Astrocyte (in vitro differentiated cells and primary cell): ENCODE measurements at regions not wholly inside any gene's neighbourhood (a gene's known extent, or its start where the extent isn't known, plus 50 kb on each side); places are given as distances from the start of the nearest gene placed in this dataset.
A peak's percentile ranks its signal among the peaks of the same experiment; 100 is the strongest.

Experiments
- DNase-seq: peaks from one replicate; pipeline ENCODE4 v3.0.0-alpha.2; 2010; ENCODE audit warnings: low read depth
- FAIRE-seq: peaks from 2 replicates; lab custom pipeline; 2011; peaks lifted over from hg19 to GRCh38; lab: Jason Lieb, UNC
- H2AFZ ChIP-seq: 2 replicates; pipeline ENCODE4 v1.6.0; 2012; ENCODE audit warnings: low read depth, low read length, inconsistent platforms
- H3K27ac ChIP-seq: 2 replicates; pipeline ENCODE4 v1.5.1; 2011; ENCODE audit warnings: low read depth, low read length, inconsistent platforms
- H3K27me3 ChIP-seq: 2 replicates; pipeline ENCODE4 v1.6.0; 2011; ENCODE audit warnings: low read length, inconsistent platforms; ENCODE audit not compliant: insufficient read depth
- H3K36me3 ChIP-seq: 2 replicates; pipeline ENCODE4 v1.5.1; 2011; ENCODE audit warnings: low read length, inconsistent platforms; ENCODE audit not compliant: insufficient read depth
- H3K4me1 ChIP-seq: 2 replicates; pipeline ENCODE4 v1.5.1; 2011; ENCODE audit warnings: low read length, inconsistent platforms; ENCODE audit not compliant: insufficient read depth
- H3K4me2 ChIP-seq: 2 replicates; pipeline ENCODE4 v1.6.0; 2012; ENCODE audit warnings: low read length, inconsistent platforms
- H3K4me3 ChIP-seq: 2 replicates; pipeline ENCODE4 v1.5.1; 2011; ENCODE audit warnings: low read depth, mild to moderate bottlenecking, low read length, inconsistent platforms; ENCODE audit not compliant: insufficient read depth
- H3K79me2 ChIP-seq: 2 replicates; pipeline ENCODE4 v1.6.0; 2012; ENCODE audit warnings: mild to moderate bottlenecking, low read length, inconsistent platforms; ENCODE audit not compliant: insufficient read depth
- H3K9ac ChIP-seq: 2 replicates; pipeline ENCODE4 v1.6.0; 2012; ENCODE audit warnings: mild to moderate bottlenecking, low read length, inconsistent platforms
- H3K9me3 ChIP-seq: 2 replicates; pipeline ENCODE4 v1.5.1; 2012; ENCODE audit warnings: low read depth, mild to moderate bottlenecking, low read length, inconsistent platforms; ENCODE audit not compliant: insufficient read depth
- H4K20me1 ChIP-seq: 2 replicates; pipeline ENCODE4 v1.6.0; 2012; ENCODE audit warnings: low read length, inconsistent platforms; ENCODE audit not compliant: insufficient read depth
- H3K27ac Mint-ChIP-seq: one replicate; pipeline ENCODE4 v1.8.0; 2021; ENCODE audit warnings: mild to moderate bottlenecking, mixed read lengths; ENCODE audit not compliant: unreplicated experiment
- H3K27me3 Mint-ChIP-seq: one replicate; pipeline ENCODE4 v1.8.0; 2021; ENCODE audit warnings: low read depth, mixed read lengths; ENCODE audit not compliant: unreplicated experiment
- H3K36me3 Mint-ChIP-seq: one replicate; pipeline ENCODE4 v1.8.0; 2021; ENCODE audit warnings: low read depth, mixed read lengths; ENCODE audit not compliant: unreplicated experiment
- H3K4me1 Mint-ChIP-seq: one replicate; pipeline ENCODE4 v1.8.0; 2021; ENCODE audit warnings: low read depth, mixed read lengths; ENCODE audit not compliant: unreplicated experiment
- H3K4me3 Mint-ChIP-seq: one replicate; pipeline ENCODE4 v1.8.0; 2021; ENCODE audit warnings: mild to moderate bottlenecking, moderate library complexity, mixed read lengths; ENCODE audit not compliant: unreplicated experiment
- H3K9me3 Mint-ChIP-seq: one replicate; pipeline ENCODE4 v1.8.0; 2021; ENCODE audit warnings: mild to moderate bottlenecking, mixed read lengths; ENCODE audit not compliant: unreplicated experiment
- CTCF ChIP-seq: IDR thresholded peaks from 2 replicates; pipeline ENCODE4 v1.5.1; 2011; ENCODE audit warnings: low read depth, mild to moderate bottlenecking, inconsistent platforms, low read length, moderate library complexity; ENCODE audit not compliant: insufficient read depth
- EZH2 ChIP-seq: IDR thresholded peaks from 2 replicates; pipeline ENCODE4 v1.6.1; 2012; ENCODE audit warnings: mild to moderate bottlenecking, low read length, inconsistent platforms; ENCODE audit not compliant: insufficient read depth

GRCh38 chr20:57800791-57801430 is 91.1 kb upstream of the PMEPA1 start:
- no peak for FAIRE-seq
- no peaks in the 10 kb centered on the region for H3K9me3 Mint-ChIP-seq
- H3K79me2 ChIP-seq, result no peaks in the 10 kb centered on the region
- no peaks in the 10 kb centered on the region for H4K20me1 ChIP-seq
- H3K27ac ChIP-seq, result no peak overlapping the region
- H3K4me3 Mint-ChIP-seq, result no peak overlapping the region
- no peaks in the 10 kb centered on the region for H3K9me3 ChIP-seq
- no peak overlapping the region for H3K9ac ChIP-seq
- no peak for DNase-seq
- peaks cover 8% of the 10 kb centered on the region for H3K27me3 ChIP-seq
- no peak overlapping the region for H3K4me2 ChIP-seq
- H3K27ac Mint-ChIP-seq, result no peak overlapping the region
- H3K36me3 Mint-ChIP-seq, result no peaks in the 10 kb centered on the region
- peaks cover 44% of the 10 kb centered on the region for H3K27me3 Mint-ChIP-seq
- H3K4me1 Mint-ChIP-seq, result no peaks in the 10 kb centered on the region
- TF ChIP-seq EZH2, result no peak
- TF ChIP-seq CTCF, result no peak
- no peak overlapping the region for H3K4me3 ChIP-seq
- H2AFZ ChIP-seq, result no peak overlapping the region
- H3K36me3 ChIP-seq, result no peaks in the 10 kb centered on the region
- no peaks in the 10 kb centered on the region for H3K4me1 ChIP-seq

- Histone ChIP-seq H4K20me1 (no peaks in the 10 kb centered on the region), H3K9ac (no peak overlapping the region), H3K9me3 (no peaks in the 10 kb centered on the region), H2AFZ (no peak overlapping the region), H3K36me3 (no peaks in the 10 kb centered on the region), H3K4me2 (no peak overlapping the region), H3K27ac (no peak overlapping the region), H3K79me2 (no peaks in the 10 kb centered on the region), H3K4me1 (peaks cover 15% of the 10 kb centered on the region), H3K4me3 (no peak overlapping the region), H3K27me3 (peaks cover 6% of the 10 kb centered on the region)
- no peaks in the 10 kb centered on the region for H3K9me3 Mint-ChIP-seq
- peaks cover 21% of the 10 kb centered on the region for H3K27me3 Mint-ChIP-seq
- no peaks in the 10 kb centered on the region for H3K36me3 Mint-ChIP-seq
- FAIRE-seq (no peak), DNase-seq (no peak)
- no peak overlapping the region for H3K4me3 Mint-ChIP-seq
- peaks cover 18% of the 10 kb centered on the region for H3K4me1 Mint-ChIP-seq
- H3K27ac Mint-ChIP-seq, result no peak overlapping the region
- no peak for TF ChIP-seq CTCF
- no peak for TF ChIP-seq EZH2
These were observed 87.6 kb upstream of the PMEPA1 start for GRCh38 chr20:57797401-57797800.

GRCh38 chr20:57795977-57796560 is 86.3 kb upstream of the PMEPA1 start:
- Histone ChIP-seq H3K9me3 (peaks cover 3% of the 10 kb centered on the region), H3K4me1 (peaks cover 21% of the 10 kb centered on the region), H3K79me2 (no peaks in the 10 kb centered on the region), H3K4me3 (no peak overlapping the region), H3K36me3 (no peaks in the 10 kb centered on the region), H3K4me2 (no peak overlapping the region), H3K9ac (no peak overlapping the region), H2AFZ (no peak overlapping the region), H4K20me1 (no peaks in the 10 kb centered on the region), H3K27me3 (peaks cover 8% of the 10 kb centered on the region), H3K27ac (no peak overlapping the region)
- DNase-seq, result no peak
- TF ChIP-seq CTCF, result no peak
- no peak for TF ChIP-seq EZH2
- Mint-ChIP-seq H3K36me3 (no peaks in the 10 kb centered on the region), H3K4me3 (no peak overlapping the region), H3K27me3 (peaks cover 20% of the 10 kb centered on the region), H3K27ac (peak overlapping the region; percentile 21), H3K9me3 (no peaks in the 10 kb centered on the region), H3K4me1 (peaks cover 23% of the 10 kb centered on the region)
- no peak for FAIRE-seq
